ENCODE measurements at regions not wholly inside any gene's neighbourhood (a gene's known extent, or its start where the extent isn't known, plus 50 kb on each side); places are given as distances from the start of the nearest gene placed in this dataset.

DNA sequence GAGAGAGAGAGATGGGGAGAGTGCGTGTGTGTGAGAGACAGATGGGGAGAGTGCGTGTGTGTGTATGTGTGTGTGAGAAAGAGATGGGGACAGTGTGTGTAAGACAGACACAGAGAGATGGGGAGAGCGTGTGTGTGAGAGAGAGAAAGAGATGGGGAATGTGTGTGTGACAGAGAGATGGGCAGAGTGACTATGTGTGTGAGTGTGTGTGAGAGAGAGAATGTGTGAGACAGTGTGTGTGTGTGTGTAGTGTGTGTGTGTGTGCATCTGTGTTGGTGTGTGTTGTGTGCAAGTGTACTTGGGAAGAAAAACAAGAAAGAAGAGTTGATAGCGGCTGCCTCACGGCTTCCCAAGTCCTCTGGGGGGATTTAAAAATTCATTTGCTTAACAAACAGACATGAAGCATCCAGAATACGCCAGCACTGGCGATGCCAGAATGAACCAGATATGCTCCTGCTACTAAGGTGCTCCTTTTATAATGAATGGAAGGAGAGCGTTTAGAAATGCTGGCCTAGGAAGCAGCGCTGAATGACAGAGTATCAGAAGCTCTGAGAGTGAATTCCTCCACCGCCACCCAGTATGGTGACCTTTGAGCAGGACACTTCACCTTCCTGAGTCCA, 186.1 kb upstream of the TSC22D2 start:
- no peak overlapping the region for H3K27ac ChIP-seq (ENCODE audit: insufficient read depth, low read length)
- no peak for TF ChIP-seq CTCF (conservative IDR thresholded peaks at IDR 0.05 in 1 of 2, IDR thresholded peaks at IDR 0.05 in 1 of 2; ENCODE audit: low read depth in 1 of 2, low read length in 2 of 2)
- TF ChIP-seq EZH2 (IDR thresholded peaks at IDR 0.05; ENCODE audit: low read length, missing control alignments) = no peak
- H3K9me3 ChIP-seq (ENCODE audit: control insufficient read depth, insufficient read depth, low read depth, low read length) = no peaks in the 10 kb centered on the region
- no peak overlapping the region for H3K4me2 ChIP-seq (ENCODE audit: extremely low read depth, insufficient read depth, low read length)
- H3K79me2 ChIP-seq (ENCODE audit: control insufficient read depth, insufficient read depth, low read length) = no peaks in the 10 kb centered on the region
- H3K9ac ChIP-seq (ENCODE audit: insufficient read depth, low read length) = no peak overlapping the region
- H3K4me3 ChIP-seq (replicated peaks in 1 of 4; ENCODE audit: control extremely low read depth in 1 of 4, insufficient read depth in 1 of 4, low read depth in 3 of 4, low read length in 4 of 4) = no peak overlapping the region
- H3K4me1 ChIP-seq (ENCODE audit: control insufficient read depth, extremely low read depth, insufficient read depth, low read length) = no peaks in the 10 kb centered on the region
- H3K27me3 ChIP-seq (ENCODE audit: control insufficient read depth, insufficient read depth, low read length) = no peaks in the 10 kb centered on the region
- peak overlapping the region; percentile 57 for H2AFZ ChIP-seq (ENCODE audit: low read length)
- DNase-seq (ENCODE audit: low read depth in 2 of 2) = no peak
- H4K20me1 ChIP-seq (ENCODE audit: control insufficient read depth, extremely low read depth, insufficient read depth, low read length) = no peaks in the 10 kb centered on the region
- no peaks in the 10 kb centered on the region for H3K36me3 ChIP-seq (ENCODE audit: control insufficient read depth, insufficient read depth, low read length)

DNA sequence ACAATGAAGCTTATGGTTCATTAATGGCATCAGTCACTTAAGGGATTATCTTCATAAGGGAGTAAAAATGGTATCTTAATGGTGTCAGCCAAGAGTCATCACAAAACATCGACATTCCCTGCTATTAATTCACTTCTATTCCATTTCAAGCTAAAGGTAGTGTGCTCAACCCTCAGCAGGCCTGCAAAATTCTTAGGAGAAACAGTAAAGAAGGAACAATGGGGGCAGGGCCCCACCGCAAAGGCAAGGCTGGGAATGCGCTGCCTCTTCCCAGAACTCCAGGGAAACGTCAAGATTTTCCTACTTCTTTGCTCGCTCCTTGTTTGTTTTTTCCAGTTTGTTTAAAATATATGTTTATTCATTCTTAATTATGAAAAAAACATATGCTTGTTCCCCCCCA, 187.3 kb upstream of the TSC22D2 start:
- no peaks in the 10 kb centered on the region for H3K36me3 ChIP-seq (ENCODE audit: control insufficient read depth, insufficient read depth, low read length)
- no peaks in the 10 kb centered on the region for H3K9me3 ChIP-seq (ENCODE audit: control insufficient read depth, insufficient read depth, low read depth, low read length)
- no peaks in the 10 kb centered on the region for H3K79me2 ChIP-seq (ENCODE audit: control insufficient read depth, insufficient read depth, low read length)
- no peaks in the 10 kb centered on the region for H4K20me1 ChIP-seq (ENCODE audit: control insufficient read depth, extremely low read depth, insufficient read depth, low read length)
- TF ChIP-seq EZH2 (IDR thresholded peaks at IDR 0.05; ENCODE audit: low read length, missing control alignments) = no peak
- TF ChIP-seq CTCF (conservative IDR thresholded peaks at IDR 0.05 in 1 of 2, IDR thresholded peaks at IDR 0.05 in 1 of 2; ENCODE audit: low read depth in 1 of 2, low read length in 2 of 2) = no peak
- peak in 1 of 2 donors; percentile 32 for DNase-seq (ENCODE audit: low read depth in 2 of 2)
- peak overlapping the region in 3 of 4 experiments; percentile 19 to 39 (median 31) for H3K4me3 ChIP-seq (replicated peaks in 1 of 4; ENCODE audit: control extremely low read depth in 1 of 4, insufficient read depth in 1 of 4, low read depth in 3 of 4, low read length in 4 of 4)
- no peak overlapping the region for H3K27ac ChIP-seq (ENCODE audit: insufficient read depth, low read length)
- H3K4me1 ChIP-seq (ENCODE audit: control insufficient read depth, extremely low read depth, insufficient read depth, low read length) = peaks cover 3% of the 10 kb centered on the region
- peak overlapping the region; percentile 42 for H2AFZ ChIP-seq (ENCODE audit: low read length)
- peak overlapping the region; percentile 70 for H3K4me2 ChIP-seq (ENCODE audit: extremely low read depth, insufficient read depth, low read length)
- no peaks in the 10 kb centered on the region for H3K27me3 ChIP-seq (ENCODE audit: control insufficient read depth, insufficient read depth, low read length)
- H3K9ac ChIP-seq (ENCODE audit: insufficient read depth, low read length) = no peak overlapping the region

DNA sequence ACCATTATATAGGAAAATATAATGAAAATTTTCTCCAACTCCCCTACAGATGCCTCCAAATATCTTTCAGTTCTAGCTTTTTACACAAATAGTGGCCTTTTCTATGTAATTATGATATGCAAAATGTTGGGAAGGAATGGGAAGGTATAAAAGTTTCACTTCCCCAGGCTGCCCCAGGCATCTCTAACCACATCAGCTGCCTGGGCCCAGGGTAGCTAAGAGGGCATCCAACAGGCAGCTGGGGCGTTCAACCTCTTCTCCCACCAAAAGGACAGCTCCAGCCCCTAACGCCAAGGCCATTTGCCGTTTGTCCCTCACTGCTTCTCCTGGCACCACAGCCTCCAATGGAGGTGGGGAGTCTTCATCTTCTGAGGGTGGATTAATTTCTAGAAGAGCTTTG, 188.1 kb upstream of the TSC22D2 start:
- no peaks in the 10 kb centered on the region for H3K36me3 ChIP-seq (ENCODE audit: control insufficient read depth, insufficient read depth, low read length)
- H3K27me3 ChIP-seq (ENCODE audit: control insufficient read depth, insufficient read depth, low read length) = no peaks in the 10 kb centered on the region
- no peaks in the 10 kb centered on the region for H3K9me3 ChIP-seq (ENCODE audit: control insufficient read depth, insufficient read depth, low read depth, low read length)
- H3K9ac ChIP-seq (ENCODE audit: insufficient read depth, low read length) = no peak overlapping the region
- TF ChIP-seq CTCF (conservative IDR thresholded peaks at IDR 0.05 in 1 of 2, IDR thresholded peaks at IDR 0.05 in 1 of 2; ENCODE audit: low read depth in 1 of 2, low read length in 2 of 2) (no peak), EZH2 (IDR thresholded peaks at IDR 0.05; ENCODE audit: low read length, missing control alignments) (no peak)
- no peak overlapping the region for H3K4me3 ChIP-seq (replicated peaks in 1 of 4; ENCODE audit: control extremely low read depth in 1 of 4, insufficient read depth in 1 of 4, low read depth in 3 of 4, low read length in 4 of 4)
- H4K20me1 ChIP-seq (ENCODE audit: control insufficient read depth, extremely low read depth, insufficient read depth, low read length) = no peaks in the 10 kb centered on the region
- peaks cover 3% of the 10 kb centered on the region for H3K4me1 ChIP-seq (ENCODE audit: control insufficient read depth, extremely low read depth, insufficient read depth, low read length)
- no peak overlapping the region for H3K4me2 ChIP-seq (ENCODE audit: extremely low read depth, insufficient read depth, low read length)
- no peak overlapping the region for H2AFZ ChIP-seq (ENCODE audit: low read length)
- no peak for DNase-seq (ENCODE audit: low read depth in 2 of 2)
- no peaks in the 10 kb centered on the region for H3K79me2 ChIP-seq (ENCODE audit: control insufficient read depth, insufficient read depth, low read length)
- no peak overlapping the region for H3K27ac ChIP-seq (ENCODE audit: insufficient read depth, low read length)

Data from fibroblast of lung (primary cell).